Neural progenitor cell (in vitro differentiated cells): ENCODE measurements at regions not wholly inside any gene's neighbourhood (a gene's known extent, or its start where the extent isn't known, plus 50 kb on each side); places are given as distances from the start of the nearest gene placed in this dataset.
"Not testable (repeated sequence)": the region's sequence is repeated elsewhere in the genome, so short reads cannot be mapped to it uniquely, and the experiment has no call there.

Source experiments
- DNase-seq: peaks from one replicate; pipeline ENCODE4 v3.0.0-alpha.2; 2016; ENCODE audit warnings: low spot score
- H2AFZ ChIP-seq: fragments of 200-600 bp; sonication (generic); replicated peaks from 2 replicates; pipeline ENCODE4 v1.6.1; 2016; ENCODE audit warnings: antibody characterized with exemption
- H3F3A ChIP-seq: fragments of 200-600 bp; sonication (generic); 2 replicates; pipeline ENCODE4 v1.6.1; 2016; ENCODE audit warnings: antibody characterized with exemption, low read depth
- H3K27ac ChIP-seq: fragments of 200-600 bp; sonication (generic); 2 replicates; pipeline ENCODE4 v1.5.1; 2016; ENCODE audit warnings: mild to moderate bottlenecking
- H3K27me3 ChIP-seq: fragments of 200-600 bp; sonication (generic); 2 replicates; pipeline ENCODE4 v1.6.1; 2016; ENCODE audit warnings: mild to moderate bottlenecking, moderate library complexity
- H3K36me3 ChIP-seq: fragments of 200-600 bp; sonication (generic); 2 replicates; pipeline ENCODE4 v1.5.1; 2016
- H3K4me1 ChIP-seq: fragments of 200-600 bp; sonication (generic); 2 replicates; pipeline ENCODE4 v1.6.1; 2016; ENCODE audit warnings: mixed run types
- H3K4me2 ChIP-seq: fragments of 200-600 bp; sonication (generic); 2 replicates; pipeline ENCODE4 v1.6.1; 2016
- H3K4me3 ChIP-seq: fragments of 200-600 bp; sonication (generic); 2 replicates; pipeline ENCODE4 v1.5.1; 2016
- H3K79me2 ChIP-seq: fragments of 200-600 bp; sonication (generic); 2 replicates; pipeline ENCODE4 v1.6.1; 2016; ENCODE audit warnings: low read depth
- H3K9ac ChIP-seq: fragments of 200-600 bp; sonication (generic); 2 replicates; pipeline ENCODE4 v1.6.1; 2016
- H3K9me3 ChIP-seq: fragments of 200-600 bp; sonication (generic); 2 replicates; pipeline ENCODE4 v1.5.1; 2016; ENCODE audit warnings: low read depth
- H4K20me1 ChIP-seq: fragments of 200-600 bp; sonication (generic); 2 replicates; pipeline ENCODE4 v1.6.1; 2016; ENCODE audit warnings: low read depth
- H3K27ac Mint-ChIP-seq: 3 replicates; pipeline ENCODE4 v1.8.0; 2021; ENCODE audit warnings: mixed read lengths
- H3K27me3 Mint-ChIP-seq: 2 replicates; pipeline ENCODE4 v1.8.0; 2022; ENCODE audit warnings: low read depth, mild to moderate bottlenecking, inconsistent platforms, moderate library complexity, mixed read lengths; ENCODE audit not compliant: insufficient read depth
- H3K36me3 Mint-ChIP-seq: 3 replicates; pipeline ENCODE4 v1.8.0; 2021; ENCODE audit warnings: mixed read lengths
- H3K4me1 Mint-ChIP-seq: 3 replicates; pipeline ENCODE4 v1.8.0; 2021; ENCODE audit warnings: mixed read lengths
- H3K4me3 Mint-ChIP-seq: 3 replicates; pipeline ENCODE4 v1.8.0; 2021; ENCODE audit warnings: mild to moderate bottlenecking, moderate library complexity, mixed read lengths
- H3K9me3 Mint-ChIP-seq: 3 replicates; pipeline ENCODE4 v1.8.0; 2020; ENCODE audit warnings: mixed read lengths
- EZH2 ChIP-seq: fragments of 200-600 bp; sonication (generic); IDR thresholded peaks from 2 replicates; pipeline ENCODE4 v1.6.1; 2017; ENCODE audit warnings: antibody characterized with exemption, mild to moderate bottlenecking, moderate library complexity
- EZH2phosphoT487 ChIP-seq: fragments of 200-600 bp; sonication (generic); IDR thresholded peaks from 2 replicates; pipeline ENCODE4 v1.6.1; 2017; ENCODE audit warnings: antibody characterized with exemption
- TF ChIP-seq, protein P1 (sequence below): fragments of 200-600 bp; sonication (generic); IDR thresholded peaks from 2 replicates; pipeline ENCODE4 v1.5.1; 2017; ENCODE audit warnings: antibody characterized with exemption, mild to moderate bottlenecking

DNA sequence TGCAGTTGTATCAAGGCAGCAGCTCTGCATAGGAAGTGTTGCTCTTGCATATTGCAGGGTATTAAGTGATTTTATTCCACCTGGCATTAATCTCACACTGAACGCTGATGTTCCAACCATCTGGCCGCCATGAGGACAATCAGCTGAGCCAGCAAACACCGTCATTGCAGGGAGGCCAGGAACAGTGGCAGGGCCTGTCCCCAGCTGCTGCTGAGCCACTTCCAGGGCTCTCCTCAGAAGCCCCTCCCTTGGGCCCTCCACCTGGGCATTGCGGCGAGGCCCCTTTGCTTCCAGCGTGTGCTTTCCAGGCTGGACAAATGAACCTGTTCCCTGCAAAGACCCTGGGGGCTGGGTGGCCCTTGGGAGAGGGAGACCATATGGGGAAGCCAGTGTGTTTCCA lies 171.6 kb upstream of the C1orf174 start:
- Histone ChIP-seq H4K20me1 (no peaks in the 10 kb centered on the region), H3K4me3 (no peak overlapping the region), H3K9ac (no peak overlapping the region), H3K4me1 (peaks cover 4% of the 10 kb centered on the region), H2AFZ (no peak overlapping the region), H3K79me2 (no peaks in the 10 kb centered on the region), H3F3A (peaks cover 5% of the 10 kb centered on the region), H3K27ac (no peak overlapping the region), H3K4me2 (no peak overlapping the region), H3K36me3 (no peaks in the 10 kb centered on the region), H3K27me3 (no peaks in the 10 kb centered on the region), H3K9me3 (no peaks in the 10 kb centered on the region)
- Mint-ChIP-seq H3K9me3 (no peaks in the 10 kb centered on the region), H3K27me3 (peaks cover 4% of the 10 kb centered on the region), H3K4me3 (no peak overlapping the region), H3K4me1 (peaks cover 4% of the 10 kb centered on the region), H3K36me3 (no peaks in the 10 kb centered on the region), H3K27ac (no peak overlapping the region)
- no peak for DNase-seq
- TF ChIP-seq EZH2 (no peak), EZH2phosphoT487 (no peak)

DNA sequence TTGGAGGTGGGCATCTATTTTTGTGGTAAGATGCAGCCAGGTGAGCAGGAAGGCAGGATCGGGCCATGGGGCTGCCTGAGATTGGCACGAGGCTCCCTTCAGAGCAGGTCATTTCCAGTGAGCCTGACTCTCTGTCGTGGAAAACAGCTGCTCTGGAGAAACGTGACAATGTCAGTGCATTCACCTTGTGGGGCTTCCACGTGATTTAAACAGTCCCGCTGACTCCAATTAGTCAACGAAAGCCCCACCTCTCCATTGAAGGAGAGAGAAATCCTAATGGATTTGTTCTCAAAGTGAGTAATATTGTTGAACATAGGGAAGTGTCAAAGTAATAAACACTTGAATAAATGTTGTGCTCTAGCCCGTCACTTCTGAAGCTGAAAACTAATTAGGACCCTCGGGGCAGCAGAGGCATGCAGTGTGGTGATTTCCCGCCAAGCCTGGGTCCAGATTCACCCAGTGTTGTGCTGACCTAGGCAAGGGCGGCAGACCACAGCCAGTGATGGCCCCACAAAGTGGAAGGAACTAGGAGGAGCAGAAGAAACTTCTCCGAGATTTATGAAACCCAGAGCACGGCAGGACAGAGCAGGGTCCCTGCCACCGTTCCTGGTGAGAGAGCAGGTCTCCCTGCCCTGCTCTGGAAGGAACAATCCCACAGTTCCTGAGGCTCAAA lies 172.5 kb upstream of the C1orf174 start:
- no peaks in the 10 kb centered on the region for H3K27me3 ChIP-seq
- H3K9me3 ChIP-seq = no peaks in the 10 kb centered on the region
- TF ChIP-seq EZH2phosphoT487 (no peak), EZH2 (no peak)
- TF ChIP-seq, protein P1, sequence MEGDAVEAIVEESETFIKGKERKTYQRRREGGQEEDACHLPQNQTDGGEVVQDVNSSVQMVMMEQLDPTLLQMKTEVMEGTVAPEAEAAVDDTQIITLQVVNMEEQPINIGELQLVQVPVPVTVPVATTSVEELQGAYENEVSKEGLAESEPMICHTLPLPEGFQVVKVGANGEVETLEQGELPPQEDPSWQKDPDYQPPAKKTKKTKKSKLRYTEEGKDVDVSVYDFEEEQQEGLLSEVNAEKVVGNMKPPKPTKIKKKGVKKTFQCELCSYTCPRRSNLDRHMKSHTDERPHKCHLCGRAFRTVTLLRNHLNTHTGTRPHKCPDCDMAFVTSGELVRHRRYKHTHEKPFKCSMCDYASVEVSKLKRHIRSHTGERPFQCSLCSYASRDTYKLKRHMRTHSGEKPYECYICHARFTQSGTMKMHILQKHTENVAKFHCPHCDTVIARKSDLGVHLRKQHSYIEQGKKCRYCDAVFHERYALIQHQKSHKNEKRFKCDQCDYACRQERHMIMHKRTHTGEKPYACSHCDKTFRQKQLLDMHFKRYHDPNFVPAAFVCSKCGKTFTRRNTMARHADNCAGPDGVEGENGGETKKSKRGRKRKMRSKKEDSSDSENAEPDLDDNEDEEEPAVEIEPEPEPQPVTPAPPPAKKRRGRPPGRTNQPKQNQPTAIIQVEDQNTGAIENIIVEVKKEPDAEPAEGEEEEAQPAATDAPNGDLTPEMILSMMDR = no peak
- no peaks in the 10 kb centered on the region for H3F3A ChIP-seq
- peaks cover 4% of the 10 kb centered on the region for H3K4me1 ChIP-seq
- H3K36me3 ChIP-seq = no peaks in the 10 kb centered on the region
- no peaks in the 10 kb centered on the region for H4K20me1 ChIP-seq
- H3K4me3 Mint-ChIP-seq = no peak overlapping the region
- no peak overlapping the region for H2AFZ ChIP-seq
- peaks cover 4% of the 10 kb centered on the region for H3K4me1 Mint-ChIP-seq
- H3K4me3 ChIP-seq = no peak overlapping the region
- no peak overlapping the region for H3K27ac Mint-ChIP-seq
- no peak overlapping the region for H3K4me2 ChIP-seq
- no peaks in the 10 kb centered on the region for H3K9me3 Mint-ChIP-seq
- no peak overlapping the region for H3K9ac ChIP-seq
- no peak for DNase-seq
- no peaks in the 10 kb centered on the region for H3K36me3 Mint-ChIP-seq
- H3K27ac ChIP-seq = no peak overlapping the region
- H3K27me3 Mint-ChIP-seq = peaks cover 4% of the 10 kb centered on the region
- H3K79me2 ChIP-seq = no peaks in the 10 kb centered on the region

DNA sequence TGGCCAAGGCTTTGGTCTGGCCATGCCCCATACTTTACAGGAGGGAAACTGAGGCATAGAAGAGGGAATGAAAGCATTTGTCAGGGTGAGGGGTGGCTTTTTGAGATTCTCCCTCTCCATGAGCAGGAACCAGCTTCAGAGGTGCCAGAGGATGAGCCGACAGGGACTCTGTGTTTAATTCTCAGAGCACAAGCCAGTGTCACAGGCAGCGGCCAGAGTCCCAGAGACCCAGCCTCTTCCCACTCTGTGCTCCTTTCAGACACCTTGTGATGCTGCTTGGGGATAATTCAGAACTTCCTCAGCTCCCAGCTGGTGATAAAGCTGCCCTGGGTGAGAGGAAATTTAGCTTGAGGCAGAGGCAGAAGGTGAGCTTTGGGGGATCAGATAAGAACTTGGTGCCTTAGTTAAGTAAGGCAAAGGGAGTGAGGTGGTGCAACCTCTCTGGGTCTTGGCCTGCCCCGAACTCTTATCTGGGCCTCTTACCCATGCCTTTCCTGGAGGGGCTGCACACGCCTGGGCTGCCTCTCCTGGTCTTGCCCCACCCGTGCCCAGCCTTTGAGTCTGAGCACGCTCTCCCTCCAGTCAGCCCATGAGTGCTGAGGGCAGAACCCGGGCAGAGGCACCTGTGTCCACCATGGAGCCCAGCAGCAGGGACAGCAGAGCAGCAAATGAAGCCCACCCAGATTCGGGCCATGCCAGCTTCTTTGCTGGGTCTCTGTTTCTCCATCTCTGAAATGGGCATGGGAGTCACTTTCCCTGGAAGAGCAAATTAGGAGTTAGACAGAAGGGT lies 175.6 kb upstream of the C1orf174 start:
- Mint-ChIP-seq H3K4me1 (peaks cover 4% of the 10 kb centered on the region), H3K4me3 (no peak overlapping the region), H3K9me3 (peaks cover 12% of the 10 kb centered on the region), H3K36me3 (peaks cover 3% of the 10 kb centered on the region), H3K27me3 (peaks cover 10% of the 10 kb centered on the region), H3K27ac (peak overlapping the region; percentile 42)
- Histone ChIP-seq H2AFZ (no peak overlapping the region), H3K27ac (no peak overlapping the region), H3K9ac (no peak overlapping the region), H3K4me2 (no peak overlapping the region), H3K4me3 (no peak overlapping the region), H4K20me1 (no peaks in the 10 kb centered on the region), H3K9me3 (no peaks in the 10 kb centered on the region), H3K36me3 (no peaks in the 10 kb centered on the region), H3F3A (no peaks in the 10 kb centered on the region), H3K4me1 (no peaks in the 10 kb centered on the region), H3K27me3 (no peaks in the 10 kb centered on the region), H3K79me2 (no peaks in the 10 kb centered on the region)
- TF ChIP-seq, protein P1 = no peak
- TF ChIP-seq EZH2 = no peak
- TF ChIP-seq EZH2phosphoT487 = no peak
- DNase-seq = no peak

DNA sequence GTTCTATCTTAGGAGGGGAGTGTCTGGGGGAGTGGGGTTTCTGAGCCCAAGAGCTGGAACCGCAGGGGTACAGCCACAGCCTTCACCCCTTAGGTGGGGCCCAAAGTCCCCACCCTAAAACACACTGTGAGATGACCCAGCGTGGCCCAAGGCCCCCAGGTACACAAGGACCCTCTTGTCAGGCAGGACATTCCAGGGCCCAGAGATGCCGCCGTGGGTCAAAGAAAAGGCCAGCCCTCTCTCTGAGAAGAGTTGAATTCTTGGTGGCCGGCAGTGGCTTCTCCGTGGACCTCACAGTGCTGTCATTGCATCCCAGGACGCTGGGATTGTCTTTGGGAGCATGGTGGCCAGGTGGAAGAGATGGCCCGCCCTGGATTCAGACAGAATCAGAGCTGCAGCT lies 176.3 kb upstream of the C1orf174 start:
- no peak overlapping the region for H3K9ac ChIP-seq
- H3F3A ChIP-seq = no peaks in the 10 kb centered on the region
- TF ChIP-seq EZH2 = no peak
- TF ChIP-seq EZH2phosphoT487 = no peak
- TF ChIP-seq, protein P1 = no peak
- no peak overlapping the region for H3K4me2 ChIP-seq
- H3K79me2 ChIP-seq = no peaks in the 10 kb centered on the region
- H3K4me3 ChIP-seq = no peak overlapping the region
- no peaks in the 10 kb centered on the region for H3K9me3 ChIP-seq
- no peak overlapping the region for H2AFZ ChIP-seq
- peaks cover 3% of the 10 kb centered on the region for H3K36me3 Mint-ChIP-seq
- H3K27me3 Mint-ChIP-seq = peaks cover 10% of the 10 kb centered on the region
- peaks cover 4% of the 10 kb centered on the region for H3K4me1 Mint-ChIP-seq
- H3K36me3 ChIP-seq = no peaks in the 10 kb centered on the region
- peaks cover 18% of the 10 kb centered on the region for H3K9me3 Mint-ChIP-seq
- no peaks in the 10 kb centered on the region for H3K4me1 ChIP-seq
- DNase-seq = no peak
- H3K27ac Mint-ChIP-seq = no peak overlapping the region
- H3K27ac ChIP-seq = no peak overlapping the region
- H3K27me3 ChIP-seq = no peaks in the 10 kb centered on the region
- H4K20me1 ChIP-seq = no peaks in the 10 kb centered on the region
- H3K4me3 Mint-ChIP-seq = no peak overlapping the region

DNA sequence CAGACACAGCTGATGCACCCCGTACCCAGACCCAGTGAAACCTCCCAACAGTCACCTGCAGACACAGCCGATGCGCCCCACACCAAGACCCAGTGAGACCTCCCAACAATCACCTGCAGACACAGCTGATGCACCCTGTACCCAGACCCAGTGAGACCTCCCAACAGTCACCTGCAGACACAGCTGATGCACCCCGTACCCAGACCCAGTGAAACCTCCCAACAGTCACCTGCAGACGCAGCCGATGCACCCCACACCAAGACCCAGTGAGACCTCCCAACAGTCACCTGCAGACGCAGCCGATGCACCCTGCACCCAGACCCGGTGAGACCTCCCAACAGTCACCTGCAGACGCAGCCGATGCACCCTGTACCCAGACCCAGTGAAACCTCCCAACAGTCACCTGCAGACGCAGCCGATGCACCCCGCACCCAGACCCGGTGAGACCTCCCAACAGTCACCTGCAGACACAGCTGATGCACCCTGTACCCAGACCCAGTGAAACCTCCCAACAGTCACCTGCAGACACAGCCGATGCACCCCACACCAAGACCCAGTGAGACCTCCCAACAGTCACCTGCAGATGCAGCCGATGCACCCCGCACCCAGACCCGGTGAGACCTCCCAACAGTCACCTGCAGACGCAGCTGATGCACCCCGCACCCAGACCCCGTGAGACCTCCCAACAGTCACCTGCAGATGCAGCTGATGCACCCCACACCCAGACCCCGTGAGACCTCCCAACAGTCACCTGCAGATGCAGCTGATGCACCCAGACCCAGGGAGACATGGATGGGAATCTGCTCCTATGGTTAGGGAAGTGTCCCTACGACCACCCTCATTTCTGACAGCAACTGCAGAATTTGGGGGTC lies 178.3 kb upstream of the C1orf174 start:
- not testable (repeated sequence) for DNase-seq, H3K4me1 ChIP-seq, H3K4me3 ChIP-seq, H3K27me3 ChIP-seq, H3K9me3 ChIP-seq, H3K4me2 ChIP-seq, H3K27ac ChIP-seq, H4K20me1 ChIP-seq, H3K36me3 ChIP-seq, H3K79me2 ChIP-seq, H3K9ac ChIP-seq, H2AFZ ChIP-seq, H3K4me3 Mint-ChIP-seq, H3K36me3 Mint-ChIP-seq, H3F3A ChIP-seq, H3K27ac Mint-ChIP-seq
- peaks cover 13% of the 10 kb centered on the region for H3K27me3 Mint-ChIP-seq
- H3K9me3 Mint-ChIP-seq = peaks cover 18% of the 10 kb centered on the region
- H3K4me1 Mint-ChIP-seq = peaks cover 16% of the 10 kb centered on the region
